ENCODE measurements at regions not wholly inside any gene's neighbourhood (a gene's known extent, or its start where the extent isn't known, plus 50 kb on each side); places are given as distances from the start of the nearest gene placed in this dataset.
"Not testable (repeated sequence)": the region's sequence is repeated elsewhere in the genome, so short reads cannot be mapped to it uniquely, and the experiment has no call there.

- DNase-seq = no peak
Observed at GRCh38 chr2:221911890-221912289, 339.8 kb upstream of the EPHA4 start.

- DNase-seq = no peak
Observed at GRCh38 chr2:221911321-221911720, 339.2 kb upstream of the EPHA4 start.

GRCh38 chr2:221908518-221908917 is 336.4 kb upstream of the EPHA4 start:
- no peak for DNase-seq

GRCh38 chr2:221897718-221898117 is 325.6 kb upstream of the EPHA4 start:
- no peak for DNase-seq

GRCh38 chr2:221896505-221897151 is 324.5 kb upstream of the EPHA4 start:
- peak in 1 of 2 experiments; percentile 58 for DNase-seq

GRCh38 chr2:221895366-221896121 is 323.4 kb upstream of the EPHA4 start:
- DNase-seq = no peak

- no peak for DNase-seq
Observed at GRCh38 chr2:221893501-221893900, 321.4 kb upstream of the EPHA4 start.

- not testable (repeated sequence) for DNase-seq
Observed at GRCh38 chr2:221892006-221892405, 319.9 kb upstream of the EPHA4 start.

- peak in 1 of 2 experiments; percentile 19 for DNase-seq
Observed at GRCh38 chr2:221883976-221884375, 311.9 kb upstream of the EPHA4 start.

GRCh38 chr2:221876016-221876415 is 303.9 kb upstream of the EPHA4 start:
- no peak for DNase-seq

- DNase-seq = no peak
Observed at GRCh38 chr2:221874444-221874843, 302.3 kb upstream of the EPHA4 start.

GRCh38 chr2:221857719-221858118 is 285.6 kb upstream of the EPHA4 start:
- DNase-seq = no peak

GRCh38 chr2:221853297-221853696 is 281.2 kb upstream of the EPHA4 start:
- DNase-seq = no peak

GRCh38 chr2:221851531-221852045 is 279.5 kb upstream of the EPHA4 start:
- DNase-seq = peak in 1 of 2 experiments; percentile 53

- DNase-seq = no peak
Observed at GRCh38 chr2:221850076-221850475, 278.0 kb upstream of the EPHA4 start.

GRCh38 chr2:221848286-221848685 is 276.2 kb upstream of the EPHA4 start:
- DNase-seq = no peak

GRCh38 chr2:221845021-221845365 is 272.9 kb upstream of the EPHA4 start:
- no peak for DNase-seq

GRCh38 chr2:221844212-221845020 is 272.3 kb upstream of the EPHA4 start:
- no peak for DNase-seq

GRCh38 chr2:221836095-221836494 is 264.0 kb upstream of the EPHA4 start:
- no peak for DNase-seq

- DNase-seq = no peak
Observed at GRCh38 chr2:221833966-221834365, 261.9 kb upstream of the EPHA4 start.

GRCh38 chr2:221831051-221831450 is 258.9 kb upstream of the EPHA4 start:
- DNase-seq = no peak

- no peak for DNase-seq
Observed at GRCh38 chr2:221822416-221822815, 250.3 kb upstream of the EPHA4 start.

- no peak for DNase-seq
Observed at GRCh38 chr2:221818616-221819320, 246.7 kb upstream of the EPHA4 start.

Data from NCI-H524 (cell line).